Colonic mucosa (tissue), 4 donors: ENCODE measurements at regions not wholly inside any gene's neighbourhood (a gene's known extent, or its start where the extent isn't known, plus 50 kb on each side); places are given as distances from the start of the nearest gene placed in this dataset.
"Not testable (repeated sequence)": the region's sequence is repeated elsewhere in the genome, so short reads cannot be mapped to it uniquely, and the experiment has no call there.

ENCODE experiments used
- DNase-seq: peaks from one replicate; pipeline ENCODE4 v3.0.0-alpha.2; 2020
- H3K27ac ChIP-seq: fragments of 200-600 bp; one replicate; pipeline ENCODE4 v1.8.0; 2021
- H3K27me3 ChIP-seq: fragments of 200-600 bp; one replicate; pipeline ENCODE4 v1.8.0; 2021
- H3K36me3 ChIP-seq: fragments of 200-600 bp; one replicate; pipeline ENCODE4 v1.8.0; 2021
- H3K4me1 ChIP-seq: fragments of 200-600 bp; one replicate; pipeline ENCODE4 v1.8.0; 2021; ENCODE audit warnings: mild to moderate bottlenecking
- H3K4me3 ChIP-seq: fragments of 200-600 bp; one replicate; pipeline ENCODE4 v1.8.0; 2021
- H3K9ac ChIP-seq, 2 donors: one replicate each; pipeline ENCODE4 v1.7.0; 2013; ENCODE audit warnings: control low read depth in 2 of 2, low read depth in 2 of 2, low read length in 2 of 2
- H3K9me3 ChIP-seq: fragments of 200-600 bp; one replicate; pipeline ENCODE4 v1.8.0; 2021
- intact Hi-C: fragments of 100-400 bp; cut with DNase I; formaldehyde crosslinking; loops from one replicate; pipeline ENCODE4 v1.14.1; 2022
- TF ChIP-seq, protein P1 (sequence below): fragments of 200-600 bp; IDR thresholded peaks from one replicate; pipeline ENCODE4 v1.8.0; 2022; ENCODE audit warnings: antibody characterized with exemption, mild to moderate bottlenecking
- donor health status: healthy.
- donor health status: DM: no; HTN: no; CAD: no.
- donor health status: DM: no; HTN: no; CAD: no.

DNA sequence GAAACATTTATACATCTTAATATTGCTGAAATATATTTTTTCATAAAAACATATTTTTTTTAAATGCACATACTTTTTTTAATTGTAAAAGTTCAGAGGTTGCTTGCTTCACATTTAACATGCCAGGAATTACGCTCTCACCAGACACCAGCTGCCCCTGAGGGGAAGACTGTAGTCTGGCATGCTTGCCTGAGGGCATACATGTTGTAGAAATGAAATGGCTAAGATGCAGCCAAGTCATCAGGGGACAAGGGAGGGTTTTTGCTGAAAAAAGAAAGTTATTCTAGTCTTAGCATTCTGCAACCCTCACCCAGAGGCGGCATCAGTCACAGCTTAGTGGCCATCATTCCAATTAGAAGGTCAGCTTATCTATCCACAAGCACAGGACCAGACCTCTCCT, 426.7 kb upstream of the FTMT start:
- H3K27me3 ChIP-seq: no peaks in the 10 kb centered on the region
- intact Hi-C loops: no loop called here
- H3K4me3 ChIP-seq: no peak overlapping the region
- TF ChIP-seq, protein P1, sequence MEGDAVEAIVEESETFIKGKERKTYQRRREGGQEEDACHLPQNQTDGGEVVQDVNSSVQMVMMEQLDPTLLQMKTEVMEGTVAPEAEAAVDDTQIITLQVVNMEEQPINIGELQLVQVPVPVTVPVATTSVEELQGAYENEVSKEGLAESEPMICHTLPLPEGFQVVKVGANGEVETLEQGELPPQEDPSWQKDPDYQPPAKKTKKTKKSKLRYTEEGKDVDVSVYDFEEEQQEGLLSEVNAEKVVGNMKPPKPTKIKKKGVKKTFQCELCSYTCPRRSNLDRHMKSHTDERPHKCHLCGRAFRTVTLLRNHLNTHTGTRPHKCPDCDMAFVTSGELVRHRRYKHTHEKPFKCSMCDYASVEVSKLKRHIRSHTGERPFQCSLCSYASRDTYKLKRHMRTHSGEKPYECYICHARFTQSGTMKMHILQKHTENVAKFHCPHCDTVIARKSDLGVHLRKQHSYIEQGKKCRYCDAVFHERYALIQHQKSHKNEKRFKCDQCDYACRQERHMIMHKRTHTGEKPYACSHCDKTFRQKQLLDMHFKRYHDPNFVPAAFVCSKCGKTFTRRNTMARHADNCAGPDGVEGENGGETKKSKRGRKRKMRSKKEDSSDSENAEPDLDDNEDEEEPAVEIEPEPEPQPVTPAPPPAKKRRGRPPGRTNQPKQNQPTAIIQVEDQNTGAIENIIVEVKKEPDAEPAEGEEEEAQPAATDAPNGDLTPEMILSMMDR: no peak
- no peak overlapping the region for H3K27ac ChIP-seq
- no peaks in the 10 kb centered on the region for H3K9me3 ChIP-seq
- H3K36me3 ChIP-seq: no peaks in the 10 kb centered on the region
- no peak for DNase-seq
- no peaks in the 10 kb centered on the region for H3K4me1 ChIP-seq
- H3K9ac ChIP-seq: no peak overlapping the region

DNA sequence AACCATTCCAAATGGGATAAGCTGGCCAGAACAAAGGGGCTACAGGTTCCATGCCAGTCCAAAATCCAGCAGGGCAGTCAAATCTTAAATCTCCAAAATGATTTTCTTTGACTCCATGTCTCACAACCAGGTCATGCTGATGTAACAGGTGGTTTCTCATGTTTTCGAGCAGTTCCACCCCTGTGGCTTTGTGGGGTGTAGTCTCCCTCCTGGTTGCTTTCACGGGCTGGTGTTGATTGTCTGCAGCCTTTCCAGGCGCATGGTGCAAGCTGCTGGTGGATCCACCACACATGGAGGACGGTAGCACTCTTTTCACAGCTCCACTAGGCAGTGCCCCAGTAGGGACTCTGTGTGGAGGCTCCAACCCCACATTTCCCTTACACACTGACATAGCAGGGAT, 425.5 kb upstream of the FTMT start:
- TF ChIP-seq, protein P1: no peak
- H3K9ac ChIP-seq: no peak overlapping the region
- H3K4me3 ChIP-seq: no peak overlapping the region
- intact Hi-C loops: no loop called here
- H3K4me1 ChIP-seq: no peaks in the 10 kb centered on the region
- H3K27me3 ChIP-seq: no peaks in the 10 kb centered on the region
- H3K36me3 ChIP-seq: no peaks in the 10 kb centered on the region
- no peaks in the 10 kb centered on the region for H3K9me3 ChIP-seq
- H3K27ac ChIP-seq: no peak overlapping the region
- DNase-seq: no peak

DNA sequence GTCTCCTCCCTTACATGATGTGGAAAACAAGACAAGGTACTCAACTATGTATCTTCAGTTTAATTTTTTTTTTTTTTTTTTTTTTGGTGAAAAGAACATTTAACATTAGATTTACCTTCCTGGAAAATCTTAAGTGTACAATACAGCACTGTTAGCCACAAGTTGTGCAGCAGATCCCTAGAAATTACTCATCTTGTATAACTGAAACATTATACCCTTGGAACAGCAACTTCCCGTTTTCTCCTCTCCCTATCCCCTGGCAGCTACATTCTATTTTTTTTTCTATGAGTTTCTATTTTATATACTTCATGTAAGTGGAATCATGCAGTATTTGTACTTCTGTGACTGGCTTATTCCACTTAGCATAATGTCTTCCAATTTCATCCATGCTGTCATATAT, 421.9 kb upstream of the FTMT start:
- intact Hi-C loops: no loop called here
- H3K27me3 ChIP-seq: no peaks in the 10 kb centered on the region

DNA sequence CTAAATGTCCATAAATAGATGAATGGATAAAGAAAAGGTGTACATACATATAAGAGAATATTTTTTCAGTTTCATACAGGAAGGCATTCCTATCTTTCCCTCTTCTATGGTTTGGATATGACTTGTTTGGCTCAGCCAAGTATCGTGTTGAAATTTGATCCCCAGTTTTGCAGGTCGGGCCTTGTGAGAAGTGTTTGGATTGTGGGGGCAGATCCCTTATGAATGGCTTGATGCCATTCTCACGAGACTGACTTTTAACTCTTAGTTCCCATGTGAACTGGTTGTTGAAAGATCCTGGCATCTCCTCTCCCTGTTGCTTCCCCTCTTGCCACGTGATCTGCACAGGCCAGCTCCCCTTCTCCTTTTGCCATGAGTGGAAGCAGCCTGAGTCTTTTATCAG, 421.1 kb upstream of the FTMT start:
- H3K9ac ChIP-seq: no peak overlapping the region
- no peaks in the 10 kb centered on the region for H3K9me3 ChIP-seq
- intact Hi-C loops: no loop called here
- TF ChIP-seq, protein P1: no peak
- H3K27ac ChIP-seq: no peak overlapping the region
- no peak for DNase-seq
- no peak overlapping the region for H3K4me3 ChIP-seq
- H3K4me1 ChIP-seq: no peaks in the 10 kb centered on the region
- H3K36me3 ChIP-seq: no peaks in the 10 kb centered on the region
- H3K27me3 ChIP-seq: no peaks in the 10 kb centered on the region

More for the DNA sequence above, 421.9 kb upstream of the FTMT start:
- no peak overlapping the region for H3K27ac ChIP-seq
- H3K9me3 ChIP-seq: no peaks in the 10 kb centered on the region
- no peak overlapping the region for H3K9ac ChIP-seq
- H3K4me3 ChIP-seq: no peak overlapping the region
- TF ChIP-seq, protein P1: no peak
- H3K36me3 ChIP-seq: no peaks in the 10 kb centered on the region
- no peak for DNase-seq
- H3K4me1 ChIP-seq: no peaks in the 10 kb centered on the region

DNA sequence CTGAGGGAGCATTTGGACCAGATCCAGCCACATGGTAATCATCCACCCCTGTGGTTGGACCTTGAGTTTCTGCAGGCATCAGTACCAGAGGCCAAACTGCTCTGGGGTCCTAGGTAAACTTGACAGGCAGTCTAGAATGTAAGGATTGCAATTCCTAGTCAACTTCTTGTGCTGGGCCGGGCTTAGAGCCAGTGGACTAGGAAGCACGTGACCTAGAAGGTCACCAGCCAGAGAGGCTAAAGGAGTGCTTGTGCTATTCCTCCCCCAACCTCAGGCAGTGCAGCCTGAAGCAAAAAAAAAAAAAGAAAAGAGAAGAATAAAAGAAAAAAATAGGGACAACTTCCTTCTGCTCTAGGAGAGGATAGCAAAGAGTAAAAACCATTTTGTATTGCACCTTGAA, 406.2 kb upstream of the FTMT start:
- intact Hi-C loops: no loop called here
- H3K4me3 ChIP-seq: no peak overlapping the region
- DNase-seq: no peak
- no peak overlapping the region for H3K9ac ChIP-seq
- H3K9me3 ChIP-seq: no peaks in the 10 kb centered on the region
- no peaks in the 10 kb centered on the region for H3K27me3 ChIP-seq
- no peak overlapping the region for H3K27ac ChIP-seq
- H3K4me1 ChIP-seq: no peaks in the 10 kb centered on the region
- TF ChIP-seq, protein P1: no peak
- no peaks in the 10 kb centered on the region for H3K36me3 ChIP-seq

DNA sequence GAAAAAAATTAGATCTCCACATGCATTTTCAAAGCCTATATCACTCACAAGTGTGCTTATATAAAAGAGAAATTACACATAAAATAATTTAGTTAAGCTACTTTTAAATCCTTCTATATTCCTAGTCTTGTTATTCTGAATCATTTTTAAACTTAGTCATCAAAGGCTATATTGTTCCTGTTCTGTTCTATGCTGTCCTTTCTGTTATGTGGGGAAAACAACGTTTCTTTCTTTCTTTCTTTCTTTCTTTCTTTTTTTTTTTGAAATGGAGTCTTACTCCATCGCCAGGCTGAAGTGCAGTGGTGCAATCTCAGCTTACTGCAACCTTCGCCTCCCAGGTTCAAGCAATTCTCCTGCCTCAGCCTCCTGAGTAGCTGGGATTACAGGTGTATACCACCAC, 389.2 kb upstream of the FTMT start:
- H3K36me3 ChIP-seq: no peaks in the 10 kb centered on the region
- no peak overlapping the region for H3K27ac ChIP-seq
- H3K4me1 ChIP-seq: no peaks in the 10 kb centered on the region
- no peaks in the 10 kb centered on the region for H3K27me3 ChIP-seq
- no peaks in the 10 kb centered on the region for H3K9me3 ChIP-seq
- no peak overlapping the region for H3K9ac ChIP-seq
- TF ChIP-seq, protein P1: no peak
- DNase-seq: no peak
- intact Hi-C loops: no loop called here
- no peak overlapping the region for H3K4me3 ChIP-seq

DNA sequence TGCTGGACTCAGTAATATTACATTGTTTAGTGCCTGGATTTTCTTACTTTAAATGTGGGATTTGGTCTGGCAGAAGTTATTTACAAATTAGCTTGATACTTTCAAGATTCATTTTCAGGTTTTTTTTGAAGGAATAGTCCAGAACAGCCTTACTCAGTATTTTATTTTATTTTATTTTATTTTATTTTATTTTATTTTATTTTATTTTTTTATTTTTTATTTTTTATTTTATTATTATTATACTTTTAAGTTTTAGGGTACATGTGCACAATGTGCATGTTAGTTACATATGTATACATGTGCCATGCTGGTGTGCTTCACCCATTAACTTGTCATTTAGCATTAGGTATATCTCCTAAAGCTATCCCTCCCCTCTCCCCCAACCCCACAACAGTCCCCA, 380.5 kb upstream of the FTMT start:
- DNase-seq, H3K4me3 ChIP-seq, H3K9me3 ChIP-seq, H3K36me3 ChIP-seq, H3K9ac ChIP-seq, H3K27ac ChIP-seq, intact Hi-C loops, H3K27me3 ChIP-seq, H3K4me1 ChIP-seq: not testable (repeated sequence)
